ENCODE measurements at regions not wholly inside any gene's neighbourhood (a gene's known extent, or its start where the extent isn't known, plus 50 kb on each side); places are given as distances from the start of the nearest gene placed in this dataset.

DNA sequence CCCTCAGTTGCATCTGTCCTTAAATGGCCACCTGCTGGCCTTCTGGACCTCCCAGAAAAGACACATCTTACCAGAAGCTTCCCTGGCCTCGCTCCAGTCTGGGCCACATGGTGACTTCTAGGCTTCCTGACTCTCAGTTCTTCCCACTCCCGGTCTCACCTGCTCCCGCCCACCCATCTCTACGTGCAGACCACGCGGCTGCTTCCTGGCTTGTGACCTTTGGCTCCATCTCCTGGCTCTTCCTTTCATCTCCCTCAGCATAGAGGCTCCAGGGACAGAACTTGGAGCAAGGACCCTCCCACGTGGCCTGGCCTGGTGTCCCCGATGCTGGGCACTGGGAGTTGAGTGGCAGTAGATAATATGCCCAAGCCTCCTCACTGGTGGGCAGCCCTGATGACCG lies 124.9 kb upstream of the IRF2BP2 start (continued):
- no peak for TF ChIP-seq ASH2L (IDR thresholded peaks at IDR 0.05; ENCODE audit: insufficient read length, low read depth, low read length)
- TF ChIP-seq, protein P1, sequence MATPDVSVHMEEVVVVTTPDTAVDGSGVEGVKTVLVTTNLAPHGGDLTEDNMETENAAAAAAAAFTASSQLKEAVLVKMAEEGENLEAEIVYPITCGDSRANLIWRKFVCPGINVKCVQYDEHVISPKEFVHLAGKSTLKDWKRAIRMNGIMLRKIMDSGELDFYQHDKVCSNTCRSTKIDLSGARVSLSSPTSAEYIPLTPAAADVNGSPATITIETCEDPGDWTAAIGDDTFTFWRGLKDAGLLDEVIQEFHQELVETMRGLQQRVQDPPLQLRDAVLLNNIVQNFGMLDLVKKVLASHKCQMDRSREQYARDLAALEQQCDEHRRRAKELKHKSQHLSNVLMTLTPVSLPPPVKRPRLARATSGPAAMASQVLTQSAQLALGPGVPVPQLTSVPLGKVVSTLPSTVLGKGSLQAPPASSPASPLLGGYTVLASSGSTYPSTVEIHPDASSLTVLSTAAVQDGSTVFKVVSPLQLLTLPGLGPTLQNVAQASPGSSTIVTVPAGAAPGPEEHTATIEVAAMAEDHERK (CRISPR knock-in tag; IDR thresholded peaks at IDR 0.05; ENCODE audit: low read depth): no peak
- TF ChIP-seq ZNF841 (CRISPR knock-in tag; IDR thresholded peaks at IDR 0.05; ENCODE audit: borderline replicate concordance): no peak
- TF ChIP-seq ZNF101 (CRISPR knock-in tag; IDR thresholded peaks at IDR 0.05; ENCODE audit: borderline replicate concordance, low read depth): no peak
- TF ChIP-seq ZNF256 (CRISPR knock-in tag; conservative IDR thresholded peaks at IDR 0.05): peak; percentile 85; the same call in 1 of the 2 replicates
- TF ChIP-seq NCOA2 (CRISPR knock-in tag; IDR thresholded peaks at IDR 0.05): peak; percentile 65
- TF ChIP-seq U2AF2 (IDR thresholded peaks at IDR 0.05; ENCODE audit: low read depth, low read length): no peak
- peak; percentile 56; the same call in 1 of the 2 replicates for TF ChIP-seq ELF1 (CRISPR knock-in tag; IDR thresholded peaks at IDR 0.05)
- TF ChIP-seq RBM22 (optimal IDR thresholded peaks at IDR 0.05; ENCODE audit: low read length): no peak
- no peak for TF ChIP-seq CHD2 (IDR thresholded peaks at IDR 0.05; ENCODE audit: low read depth, low read length)
- TF ChIP-seq MTA3 (CRISPR knock-in tag; IDR thresholded peaks at IDR 0.05): no peak
- TF ChIP-seq, protein P2, sequence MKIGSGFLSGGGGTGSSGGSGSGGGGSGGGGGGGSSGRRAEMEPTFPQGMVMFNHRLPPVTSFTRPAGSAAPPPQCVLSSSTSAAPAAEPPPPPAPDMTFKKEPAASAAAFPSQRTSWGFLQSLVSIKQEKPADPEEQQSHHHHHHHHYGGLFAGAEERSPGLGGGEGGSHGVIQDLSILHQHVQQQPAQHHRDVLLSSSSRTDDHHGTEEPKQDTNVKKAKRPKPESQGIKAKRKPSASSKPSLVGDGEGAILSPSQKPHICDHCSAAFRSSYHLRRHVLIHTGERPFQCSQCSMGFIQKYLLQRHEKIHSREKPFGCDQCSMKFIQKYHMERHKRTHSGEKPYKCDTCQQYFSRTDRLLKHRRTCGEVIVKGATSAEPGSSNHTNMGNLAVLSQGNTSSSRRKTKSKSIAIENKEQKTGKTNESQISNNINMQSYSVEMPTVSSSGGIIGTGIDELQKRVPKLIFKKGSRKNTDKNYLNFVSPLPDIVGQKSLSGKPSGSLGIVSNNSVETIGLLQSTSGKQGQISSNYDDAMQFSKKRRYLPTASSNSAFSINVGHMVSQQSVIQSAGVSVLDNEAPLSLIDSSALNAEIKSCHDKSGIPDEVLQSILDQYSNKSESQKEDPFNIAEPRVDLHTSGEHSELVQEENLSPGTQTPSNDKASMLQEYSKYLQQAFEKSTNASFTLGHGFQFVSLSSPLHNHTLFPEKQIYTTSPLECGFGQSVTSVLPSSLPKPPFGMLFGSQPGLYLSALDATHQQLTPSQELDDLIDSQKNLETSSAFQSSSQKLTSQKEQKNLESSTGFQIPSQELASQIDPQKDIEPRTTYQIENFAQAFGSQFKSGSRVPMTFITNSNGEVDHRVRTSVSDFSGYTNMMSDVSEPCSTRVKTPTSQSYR (CRISPR knock-in tag; IDR thresholded peaks at IDR 0.05; ENCODE audit: borderline replicate concordance): peak; percentile 67; the same call in 1 of the 2 replicates
- TF ChIP-seq, protein P3, sequence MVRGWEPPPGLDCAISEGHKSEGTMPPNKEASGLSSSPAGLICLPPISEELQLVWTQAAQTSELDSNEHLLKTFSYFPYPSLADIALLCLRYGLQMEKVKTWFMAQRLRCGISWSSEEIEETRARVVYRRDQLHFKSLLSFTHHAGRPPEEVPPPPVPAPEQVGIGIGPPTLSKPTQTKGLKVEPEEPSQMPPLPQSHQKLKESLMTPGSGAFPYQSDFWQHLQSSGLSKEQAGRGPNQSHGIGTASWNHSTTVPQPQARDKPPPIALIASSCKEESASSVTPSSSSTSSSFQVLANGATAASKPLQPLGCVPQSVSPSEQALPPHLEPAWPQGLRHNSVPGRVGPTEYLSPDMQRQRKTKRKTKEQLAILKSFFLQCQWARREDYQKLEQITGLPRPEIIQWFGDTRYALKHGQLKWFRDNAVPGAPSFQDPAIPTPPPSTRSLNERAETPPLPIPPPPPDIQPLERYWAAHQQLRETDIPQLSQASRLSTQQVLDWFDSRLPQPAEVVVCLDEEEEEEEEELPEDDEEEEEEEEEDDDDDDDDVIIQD (CRISPR knock-in tag; IDR thresholded peaks at IDR 0.05; ENCODE audit: low read depth): peak; percentile 80; the same call in 1 of the 2 replicates
- TF ChIP-seq, protein P4, sequence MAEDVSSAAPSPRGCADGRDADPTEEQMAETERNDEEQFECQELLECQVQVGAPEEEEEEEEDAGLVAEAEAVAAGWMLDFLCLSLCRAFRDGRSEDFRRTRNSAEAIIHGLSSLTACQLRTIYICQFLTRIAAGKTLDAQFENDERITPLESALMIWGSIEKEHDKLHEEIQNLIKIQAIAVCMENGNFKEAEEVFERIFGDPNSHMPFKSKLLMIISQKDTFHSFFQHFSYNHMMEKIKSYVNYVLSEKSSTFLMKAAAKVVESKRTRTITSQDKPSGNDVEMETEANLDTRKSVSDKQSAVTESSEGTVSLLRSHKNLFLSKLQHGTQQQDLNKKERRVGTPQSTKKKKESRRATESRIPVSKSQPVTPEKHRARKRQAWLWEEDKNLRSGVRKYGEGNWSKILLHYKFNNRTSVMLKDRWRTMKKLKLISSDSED (CRISPR knock-in tag; IDR thresholded peaks at IDR 0.05): peak; percentile 77; the same call in 1 of the 2 replicates
- TF ChIP-seq, protein P5, sequence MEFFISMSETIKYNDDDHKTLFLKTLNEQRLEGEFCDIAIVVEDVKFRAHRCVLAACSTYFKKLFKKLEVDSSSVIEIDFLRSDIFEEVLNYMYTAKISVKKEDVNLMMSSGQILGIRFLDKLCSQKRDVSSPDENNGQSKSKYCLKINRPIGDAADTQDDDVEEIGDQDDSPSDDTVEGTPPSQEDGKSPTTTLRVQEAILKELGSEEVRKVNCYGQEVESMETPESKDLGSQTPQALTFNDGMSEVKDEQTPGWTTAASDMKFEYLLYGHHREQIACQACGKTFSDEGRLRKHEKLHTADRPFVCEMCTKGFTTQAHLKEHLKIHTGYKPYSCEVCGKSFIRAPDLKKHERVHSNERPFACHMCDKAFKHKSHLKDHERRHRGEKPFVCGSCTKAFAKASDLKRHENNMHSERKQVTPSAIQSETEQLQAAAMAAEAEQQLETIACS (CRISPR knock-in tag; IDR thresholded peaks at IDR 0.05): peak; percentile 54; the same call in 1 of the 2 replicates
- TF ChIP-seq, protein P6, sequence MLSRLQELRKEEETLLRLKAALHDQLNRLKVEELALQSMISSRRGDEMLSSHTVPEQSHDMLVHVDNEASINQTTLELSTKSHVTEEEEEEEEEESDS (CRISPR knock-in tag; IDR thresholded peaks at IDR 0.05; ENCODE audit: borderline replicate concordance): no peak
- TF ChIP-seq JARID2 (CRISPR knock-in tag; IDR thresholded peaks at IDR 0.05; ENCODE audit: insufficient replicate concordance): no peak
- TF ChIP-seq KMT2A (CRISPR knock-in tag; IDR thresholded peaks at IDR 0.05): peak; percentile 35; the same call in 1 of the 2 replicates
- TF ChIP-seq DNMT1 (CRISPR knock-in tag; IDR thresholded peaks at IDR 0.05): no peak
- TF ChIP-seq ADNP (CRISPR knock-in tag; IDR thresholded peaks at IDR 0.05): no peak
- peak; percentile 68; the same call in 1 of the 2 replicates for TF ChIP-seq MIER2 (CRISPR knock-in tag; IDR thresholded peaks at IDR 0.05)
- peak; percentile 31; the same call in 1 of the 2 replicates for TF ChIP-seq ZNF567 (CRISPR knock-in tag; IDR thresholded peaks at IDR 0.05; ENCODE audit: borderline replicate concordance)
- TF ChIP-seq TOPORS (CRISPR knock-in tag; IDR thresholded peaks at IDR 0.05): peak; percentile 69; the same call in 1 of the 2 replicates
